ENCODE measurements at regions not wholly inside any gene's neighbourhood (a gene's known extent, or its start where the extent isn't known, plus 50 kb on each side); places are given as distances from the start of the nearest gene placed in this dataset.

DNA sequence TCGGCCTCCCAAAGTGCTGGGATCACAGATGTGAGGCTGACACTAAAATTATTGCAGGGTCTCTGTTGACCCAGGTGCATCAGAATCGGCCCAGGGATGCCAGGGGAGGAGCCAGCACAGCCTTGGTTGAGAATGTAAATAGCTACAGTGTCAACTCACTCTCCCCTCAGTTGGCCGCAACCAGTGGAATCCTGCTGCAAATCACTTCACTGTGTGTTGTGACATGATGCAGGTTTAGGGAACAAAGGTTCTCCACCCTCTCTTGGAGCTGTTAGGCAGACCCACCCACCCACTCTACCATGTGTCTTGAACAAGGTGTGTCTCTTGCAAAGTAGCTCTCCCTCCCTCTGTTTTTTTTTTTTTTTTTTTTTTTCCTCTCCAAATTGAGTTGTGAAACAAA is 60.5 kb upstream of the SOD1 start:
- Histone ChIP-seq H3K4me1 (no peaks in the 10 kb centered on the region), H3K36me3 (no peaks in the 10 kb centered on the region), H3K27me3 (no peaks in the 10 kb centered on the region), H3K4me3 (no peak overlapping the region), H3K9me3 (peaks cover 3 to 11% of the 10 kb centered on the region in 2 donors), H3K27ac (no peak overlapping the region)
- TF ChIP-seq POLR2AphosphoS5 (IDR thresholded peaks at IDR 0.05): no peak
- TF ChIP-seq, protein P1, sequence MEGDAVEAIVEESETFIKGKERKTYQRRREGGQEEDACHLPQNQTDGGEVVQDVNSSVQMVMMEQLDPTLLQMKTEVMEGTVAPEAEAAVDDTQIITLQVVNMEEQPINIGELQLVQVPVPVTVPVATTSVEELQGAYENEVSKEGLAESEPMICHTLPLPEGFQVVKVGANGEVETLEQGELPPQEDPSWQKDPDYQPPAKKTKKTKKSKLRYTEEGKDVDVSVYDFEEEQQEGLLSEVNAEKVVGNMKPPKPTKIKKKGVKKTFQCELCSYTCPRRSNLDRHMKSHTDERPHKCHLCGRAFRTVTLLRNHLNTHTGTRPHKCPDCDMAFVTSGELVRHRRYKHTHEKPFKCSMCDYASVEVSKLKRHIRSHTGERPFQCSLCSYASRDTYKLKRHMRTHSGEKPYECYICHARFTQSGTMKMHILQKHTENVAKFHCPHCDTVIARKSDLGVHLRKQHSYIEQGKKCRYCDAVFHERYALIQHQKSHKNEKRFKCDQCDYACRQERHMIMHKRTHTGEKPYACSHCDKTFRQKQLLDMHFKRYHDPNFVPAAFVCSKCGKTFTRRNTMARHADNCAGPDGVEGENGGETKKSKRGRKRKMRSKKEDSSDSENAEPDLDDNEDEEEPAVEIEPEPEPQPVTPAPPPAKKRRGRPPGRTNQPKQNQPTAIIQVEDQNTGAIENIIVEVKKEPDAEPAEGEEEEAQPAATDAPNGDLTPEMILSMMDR (IDR thresholded peaks at IDR 0.05): no peak
- no peak for TF ChIP-seq POLR2A (IDR thresholded peaks at IDR 0.05)
- intact Hi-C loops (cut with DNase I; ENCODE audit: low total_unique reads): loop anchor here (10.0 kb wide), 1 partner anchor 394 kb away; no protein-coding TSS in a partner anchor
- no peak for DNase-seq (ENCODE audit: low spot score in 2 of 2)

GRCh38 chr21:31597683-31598082 is 61.8 kb upstream of the SOD1 start:
- TF ChIP-seq, protein P1 (IDR thresholded peaks at IDR 0.05): no peak
- no peak for TF ChIP-seq POLR2A (IDR thresholded peaks at IDR 0.05)
- no peak for TF ChIP-seq POLR2AphosphoS5 (IDR thresholded peaks at IDR 0.05)
- Histone ChIP-seq H3K9me3 (peaks cover 3 to 11% of the 10 kb centered on the region in 2 donors), H3K36me3 (no peaks in the 10 kb centered on the region), H3K27ac (no peak overlapping the region), H3K4me1 (no peaks in the 10 kb centered on the region), H3K4me3 (no peak overlapping the region), H3K27me3 (no peaks in the 10 kb centered on the region)
- intact Hi-C loops (cut with DNase I; ENCODE audit: low total_unique reads): loop anchor here (10.0 kb wide), 1 partner anchor 393 kb away; no protein-coding TSS in a partner anchor
- DNase-seq (ENCODE audit: low spot score in 2 of 2): no peak

DNA sequence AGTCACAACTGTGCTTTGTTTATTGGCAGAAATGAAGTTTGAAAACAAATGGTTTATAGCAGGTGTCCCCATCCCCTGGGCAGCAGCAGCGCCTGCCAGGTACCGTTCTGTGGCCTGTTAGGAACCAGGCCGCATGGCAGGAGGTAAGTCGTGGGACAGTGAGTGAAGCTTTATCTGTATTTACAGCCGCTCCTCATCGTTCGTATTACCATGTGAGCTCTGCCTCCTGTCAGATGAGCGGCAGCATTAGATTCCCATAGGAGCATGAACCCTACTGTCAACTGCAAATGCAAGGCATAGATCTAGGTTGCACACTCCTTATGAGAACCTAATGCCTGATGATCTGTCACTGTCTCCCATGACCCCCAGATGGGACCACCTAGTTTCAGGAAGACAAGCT is 63.4 kb upstream of the SOD1 start:
- H3K9me3 ChIP-seq: peaks cover 3 to 11% of the 10 kb centered on the region in 2 donors
- TF ChIP-seq, protein P1 (IDR thresholded peaks at IDR 0.05): no peak
- TF ChIP-seq POLR2A (IDR thresholded peaks at IDR 0.05) (no peak), POLR2AphosphoS5 (IDR thresholded peaks at IDR 0.05) (no peak)
- H3K27me3 ChIP-seq: no peaks in the 10 kb centered on the region
- H3K27ac ChIP-seq: no peak overlapping the region
- H3K4me3 ChIP-seq: no peak overlapping the region
- no peak for DNase-seq (ENCODE audit: low spot score in 2 of 2)
- intact Hi-C loops (cut with DNase I; ENCODE audit: low total_unique reads): loop anchor here (10.0 kb wide), 1 partner anchor 391 kb away; no protein-coding TSS in a partner anchor
- no peaks in the 10 kb centered on the region for H3K4me1 ChIP-seq
- H3K36me3 ChIP-seq: no peaks in the 10 kb centered on the region

DNA sequence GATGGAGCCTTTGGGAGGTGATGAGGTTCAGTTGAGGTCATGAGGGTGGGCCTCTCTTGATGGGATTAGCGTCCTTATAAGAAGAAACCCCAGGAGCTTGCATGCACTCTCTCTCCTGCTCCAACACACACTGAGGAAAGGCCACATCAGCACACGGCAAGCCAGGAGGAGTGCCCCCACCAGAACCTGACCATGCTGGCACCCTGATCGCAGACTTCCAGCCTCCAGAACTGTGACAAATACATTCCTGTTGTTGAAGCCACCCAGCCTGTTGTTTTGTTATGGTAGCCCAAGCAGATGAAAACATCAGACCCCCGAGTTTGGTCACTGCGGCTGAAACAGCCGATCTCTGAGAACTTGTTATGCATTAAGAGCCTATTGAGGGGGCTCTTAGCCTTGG is 64.8 kb upstream of the SOD1 start:
- no peaks in the 10 kb centered on the region for H3K4me1 ChIP-seq
- TF ChIP-seq POLR2AphosphoS5 (IDR thresholded peaks at IDR 0.05): no peak
- TF ChIP-seq, protein P1 (IDR thresholded peaks at IDR 0.05): no peak
- TF ChIP-seq POLR2A (IDR thresholded peaks at IDR 0.05): no peak
- intact Hi-C loops (cut with DNase I; ENCODE audit: low total_unique reads): loop anchor here (10.0 kb wide), 1 partner anchor 390 kb away; no protein-coding TSS in a partner anchor
- H3K9me3 ChIP-seq: peaks cover 3 to 11% of the 10 kb centered on the region in 2 donors
- no peaks in the 10 kb centered on the region for H3K36me3 ChIP-seq
- H3K27ac ChIP-seq: no peak overlapping the region
- no peak overlapping the region for H3K4me3 ChIP-seq
- no peaks in the 10 kb centered on the region for H3K27me3 ChIP-seq
- DNase-seq (ENCODE audit: low spot score in 2 of 2): no peak

DNA sequence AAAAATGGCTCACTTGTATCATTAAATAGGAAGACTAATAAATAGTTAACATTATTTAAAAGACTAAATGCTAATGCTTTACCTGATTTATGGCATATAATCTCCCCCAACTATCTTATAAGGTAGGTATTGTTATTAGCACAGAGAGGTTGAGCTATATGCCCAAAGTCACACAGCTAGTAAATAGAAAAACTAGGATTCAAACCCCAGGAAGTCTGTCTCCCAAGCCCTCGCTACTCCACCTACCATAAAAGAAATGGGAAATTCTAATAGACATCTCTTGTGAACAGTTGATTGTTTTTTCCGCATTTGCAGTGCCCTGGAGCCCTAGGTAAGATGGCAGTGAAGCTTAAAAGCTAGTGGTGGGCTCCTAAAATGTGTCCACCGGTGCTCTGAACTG is 65.2 kb upstream of the SOD1 start:
- no peak for TF ChIP-seq POLR2AphosphoS5 (IDR thresholded peaks at IDR 0.05)
- TF ChIP-seq POLR2A (IDR thresholded peaks at IDR 0.05): no peak
- TF ChIP-seq, protein P1 (IDR thresholded peaks at IDR 0.05): no peak
- Histone ChIP-seq H3K9me3 (peaks cover 3 to 11% of the 10 kb centered on the region in 2 donors), H3K36me3 (no peaks in the 10 kb centered on the region), H3K4me1 (no peaks in the 10 kb centered on the region), H3K4me3 (no peak overlapping the region), H3K27me3 (no peaks in the 10 kb centered on the region), H3K27ac (no peak overlapping the region)
- intact Hi-C loops (cut with DNase I; ENCODE audit: low total_unique reads): loop anchor here (10.0 kb wide), 1 partner anchor 389 kb away; no protein-coding TSS in a partner anchor
- no peak for DNase-seq (ENCODE audit: low spot score in 2 of 2)
